Activated CD4-positive, alpha-beta T cell treated with anti-CD3 and anti-CD28 coated beads for 48 hours (primary cell): ENCODE measurements at regions not wholly inside any gene's neighbourhood (a gene's known extent, or its start where the extent isn't known, plus 50 kb on each side); places are given as distances from the start of the nearest gene placed in this dataset.

ENCODE experiments used
- DNase-seq: peaks from one replicate; pipeline ENCODE4 v3.0.0-alpha.2; 2020

- no peak for DNase-seq
These were observed 57.0 kb upstream of the EXOC4 start for GRCh38 chr7:133195868-133196267.

- DNase-seq: no peak
These were observed 55.8 kb upstream of the EXOC4 start for GRCh38 chr7:133196856-133197612.

GRCh38 chr7:133197972-133198544, 54.8 kb upstream of the EXOC4 start:
- DNase-seq: no peak

GRCh38 chr7:133199831-133200230, 53.0 kb upstream of the EXOC4 start:
- DNase-seq: no peak

- no peak for DNase-seq
These were observed 51.4 kb upstream of the EXOC4 start for GRCh38 chr7:133201470-133201869.

- DNase-seq: no peak
These were observed 49.9 kb upstream of the EXOC4 start for GRCh38 chr7:133202942-133203341.
